HG03432 (cell line): ENCODE measurements at regions not wholly inside any gene's neighbourhood (a gene's known extent, or its start where the extent isn't known, plus 50 kb on each side); places are given as distances from the start of the nearest gene placed in this dataset.
"Not testable (repeated sequence)": the region's sequence is repeated elsewhere in the genome, so short reads cannot be mapped to it uniquely, and the experiment has no call there.

Experiments
- ATAC-seq: cut with Tn5 transposase; IDR thresholded peaks from one replicate; pipeline ENCODE4 v1.9.1; 2021; ENCODE audit warnings: mild to moderate bottlenecking, moderate library complexity; ENCODE audit not compliant: unreplicated experiment

- ATAC-seq, result no peak
Observed at GRCh38 chr6:84358581-84358980, 131.1 kb upstream of the CEP162 start.

GRCh38 chr6:84357631-84358030 lies 130.2 kb upstream of the CEP162 start:
- no peak for ATAC-seq

DNA sequence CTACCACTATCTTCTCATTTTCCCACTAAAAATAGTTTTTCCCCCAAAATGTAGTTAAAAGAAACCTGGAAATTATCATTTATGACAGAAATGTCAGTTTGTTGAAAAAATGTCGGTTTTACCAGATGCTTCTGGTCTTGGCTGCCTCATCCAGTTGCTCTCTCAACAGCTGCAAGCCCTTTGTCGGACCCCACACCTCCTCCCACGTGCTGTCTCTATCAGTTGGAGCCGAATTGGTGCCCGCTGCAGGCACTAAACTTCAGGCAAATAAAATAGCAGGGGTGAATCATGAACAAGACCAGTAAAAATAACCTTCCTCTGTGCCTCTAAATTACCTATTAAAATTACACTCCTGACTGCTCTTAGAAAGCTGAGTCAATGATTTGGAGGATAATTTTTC lies 129.5 kb upstream of the CEP162 start:
- ATAC-seq, result no peak

DNA sequence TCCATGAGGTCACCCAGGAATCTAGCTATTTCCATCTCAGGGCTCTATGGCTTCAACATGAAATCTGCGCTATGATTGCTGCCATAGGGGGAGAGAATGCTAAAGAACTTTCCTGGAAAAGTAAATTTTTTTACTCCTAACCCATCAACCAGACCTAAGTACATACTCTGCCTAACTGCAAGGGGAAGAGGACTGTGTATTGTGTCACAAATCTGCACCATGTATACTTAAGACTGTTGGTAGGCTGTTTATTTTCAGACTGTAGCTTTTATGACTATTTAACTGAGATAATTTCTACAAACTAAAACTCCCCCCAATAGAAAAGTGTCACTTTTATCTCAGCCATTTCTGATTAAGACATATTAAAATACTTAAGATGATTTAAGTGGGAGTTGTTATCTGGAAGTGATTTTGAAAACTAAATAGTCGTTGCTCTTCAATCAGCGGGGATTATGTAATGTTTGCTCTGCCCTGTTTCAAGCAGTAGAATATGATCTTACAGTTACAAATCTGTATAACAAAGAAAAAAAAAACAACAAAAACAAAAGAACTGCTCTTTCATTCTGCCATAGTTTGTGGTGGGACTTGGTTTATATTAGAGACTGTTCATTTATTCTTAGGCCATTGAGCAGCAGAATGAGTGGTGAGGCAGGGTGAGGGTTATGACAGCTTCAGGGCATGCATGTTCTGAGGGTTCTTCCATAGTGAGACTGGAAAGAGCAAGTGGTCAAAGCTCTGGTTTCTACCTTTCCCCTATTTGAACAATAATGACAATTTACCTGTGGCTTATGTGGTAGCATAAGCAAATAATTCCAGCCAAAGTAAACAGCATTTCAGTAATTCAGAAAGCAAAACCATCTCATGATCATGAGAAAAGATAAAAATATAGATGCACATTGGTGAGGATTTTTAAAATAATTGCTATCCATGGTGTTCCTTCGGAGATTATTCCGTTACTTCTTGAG lies 126.3 kb upstream of the CEP162 start:
- no peak for ATAC-seq

DNA sequence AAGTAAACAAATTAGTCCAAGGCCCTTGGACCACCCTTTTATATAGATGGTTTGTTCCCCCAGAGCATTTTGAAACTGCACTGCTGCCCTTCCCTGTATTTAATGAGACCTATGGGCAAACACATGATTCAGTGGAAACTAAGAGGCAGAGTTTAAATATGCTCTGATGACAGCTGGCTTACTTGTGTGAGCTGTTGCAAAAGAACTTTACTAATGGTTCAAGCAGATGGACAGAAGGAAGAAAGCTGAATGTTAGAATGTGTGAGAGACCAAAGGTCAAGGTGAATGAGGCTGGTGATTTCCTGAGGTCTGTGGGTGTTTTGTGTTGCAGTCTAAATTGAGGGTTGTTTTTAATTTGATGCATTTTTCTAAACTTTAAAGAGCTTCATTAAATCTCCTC lies 123.0 kb upstream of the CEP162 start:
- ATAC-seq, result no peak

GRCh38 chr6:84349542-84349941 lies 122.1 kb upstream of the CEP162 start:
- ATAC-seq, result no peak

DNA sequence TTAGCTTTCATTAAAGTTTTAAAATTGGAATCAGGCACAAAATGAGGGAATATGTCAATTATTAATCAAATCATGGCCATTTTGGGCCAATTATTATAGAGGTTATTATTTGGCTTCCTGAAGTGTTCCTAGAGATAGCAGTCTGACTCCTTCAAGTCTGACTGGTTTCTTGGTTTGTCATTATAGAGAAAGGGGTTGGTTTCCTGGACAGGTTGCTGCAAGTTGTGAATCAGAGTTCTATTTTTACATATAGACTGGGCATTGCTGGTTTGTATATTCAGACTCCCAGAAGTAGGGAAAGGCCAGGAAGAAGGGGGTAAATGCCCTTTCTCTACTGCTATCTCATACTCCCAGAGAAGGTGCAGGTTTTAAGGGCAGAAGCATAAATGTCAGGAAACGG lies 121.4 kb upstream of the CEP162 start:
- no peak for ATAC-seq

- ATAC-seq, result no peak
Observed at GRCh38 chr6:84346372-84346771, 118.9 kb upstream of the CEP162 start.

DNA sequence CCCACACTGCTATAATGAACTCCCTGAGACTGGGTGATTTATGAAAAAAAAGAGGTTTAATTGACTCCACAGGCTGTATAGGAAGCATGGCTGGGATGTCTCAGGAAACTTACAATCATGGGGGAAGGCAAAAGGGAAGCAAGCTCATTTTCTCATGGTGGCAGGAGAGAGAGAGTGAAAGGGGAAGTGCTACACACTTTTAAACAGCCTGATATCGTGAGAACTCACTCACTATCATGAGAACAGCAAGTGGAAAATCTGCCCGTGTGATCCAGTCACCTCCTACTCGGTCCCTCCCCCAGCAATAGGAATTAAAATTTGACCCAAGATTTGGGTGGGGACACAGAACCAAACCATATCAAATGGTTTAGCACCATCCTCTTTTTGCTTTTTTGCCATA lies 116.6 kb upstream of the CEP162 start:
- ATAC-seq, result no peak

GRCh38 chr6:84340422-84340821 lies 113.0 kb upstream of the CEP162 start:
- no peak for ATAC-seq

DNA sequence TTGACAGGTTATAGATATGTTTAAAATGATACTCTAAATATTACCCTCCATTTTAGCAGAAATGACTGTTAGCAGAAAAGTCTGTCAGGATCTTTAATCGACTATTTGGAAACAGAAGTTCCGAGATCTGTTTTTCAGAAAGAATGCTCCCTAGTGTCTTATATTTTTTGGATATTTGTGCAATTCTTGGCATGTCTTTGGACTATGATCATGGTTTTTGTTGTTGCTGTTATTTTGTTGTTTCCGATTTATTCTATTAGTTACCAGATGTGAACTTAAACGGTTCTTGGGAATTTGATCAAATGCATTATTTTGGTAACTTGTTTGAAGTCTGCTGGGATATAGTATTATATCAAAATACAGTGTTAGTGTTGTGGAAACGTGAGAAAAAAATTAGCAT lies 106.4 kb upstream of the CEP162 start:
- no peak for ATAC-seq

GRCh38 chr6:84332139-84333034 lies 104.9 kb upstream of the CEP162 start:
- peak; percentile 99 for ATAC-seq

- ATAC-seq, result no peak
Observed at GRCh38 chr6:84330325-84330724, 102.9 kb upstream of the CEP162 start.

- no peak for ATAC-seq
Observed at GRCh38 chr6:84329516-84329915, 102.1 kb upstream of the CEP162 start.

DNA sequence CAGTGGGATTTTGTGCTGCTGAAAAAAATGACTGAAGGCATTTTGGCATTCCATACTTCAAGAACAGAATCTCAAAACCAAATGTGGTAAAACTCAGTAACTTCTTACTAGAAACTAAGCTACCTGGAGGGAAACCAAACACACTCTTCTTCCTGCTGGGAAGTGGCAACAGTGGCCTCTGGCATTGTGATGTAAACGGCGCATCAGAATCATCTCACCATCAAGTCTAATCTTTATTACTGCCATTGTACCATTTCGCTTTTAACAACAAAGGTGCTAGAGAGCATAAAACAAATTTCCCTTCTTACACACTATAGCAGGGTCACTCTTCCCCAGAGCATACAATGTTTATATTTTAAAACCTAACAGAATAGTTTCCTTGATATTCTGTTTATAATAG lies 101.6 kb upstream of the CEP162 start:
- no peak for ATAC-seq

- ATAC-seq, result no peak
Observed at GRCh38 chr6:84317463-84317862, 90.0 kb upstream of the CEP162 start.

DNA sequence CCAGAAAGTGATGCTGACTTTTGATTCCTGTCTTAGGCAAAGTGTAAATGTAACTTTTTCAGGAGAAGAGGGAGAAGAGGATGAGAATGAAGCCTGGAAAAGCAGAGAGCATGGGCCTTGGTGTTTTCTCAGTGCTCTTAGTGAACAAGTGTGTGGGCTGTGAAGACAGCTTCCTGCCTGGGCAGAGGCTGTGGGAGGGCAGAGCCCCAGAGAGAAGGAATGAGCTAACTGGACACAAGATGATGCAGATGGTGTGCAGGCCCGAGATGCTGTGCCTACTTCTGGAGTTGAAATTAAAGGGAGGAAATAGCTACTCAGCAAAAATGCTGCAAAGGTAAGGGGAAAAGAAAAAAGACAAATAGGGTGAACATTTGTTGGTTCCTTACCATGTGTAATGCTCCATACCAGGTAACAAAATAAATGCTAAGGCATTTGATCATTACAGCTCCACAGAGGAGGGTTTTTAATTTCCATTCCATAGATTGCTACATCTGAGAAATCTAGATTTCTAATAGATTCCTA lies 87.0 kb upstream of the CEP162 start:
- ATAC-seq, result no peak

GRCh38 chr6:84309336-84309735 lies 81.9 kb upstream of the CEP162 start:
- no peak for ATAC-seq

- ATAC-seq, result no peak
Observed at GRCh38 chr6:84304881-84305280, 77.4 kb upstream of the CEP162 start.

DNA sequence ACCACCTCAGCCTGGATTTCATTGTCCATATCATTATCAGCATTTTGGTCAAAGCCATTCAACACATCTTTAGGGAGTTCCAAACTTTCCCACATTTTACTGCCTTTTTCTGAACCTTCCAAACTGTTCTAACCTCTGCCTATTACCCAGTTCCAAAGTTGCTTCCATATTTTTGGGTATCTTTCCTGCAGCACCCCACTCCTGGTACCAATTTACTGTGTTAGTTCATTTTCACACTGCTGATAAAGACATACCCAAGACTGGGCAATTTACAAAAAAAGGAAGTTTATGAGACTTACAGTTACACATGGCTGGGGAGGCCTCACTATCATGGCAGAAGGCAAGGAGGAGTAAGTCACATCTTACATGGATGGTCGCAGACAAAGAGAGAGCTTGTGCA lies 63.6 kb upstream of the CEP162 start:
- ATAC-seq, result not testable (repeated sequence)

GRCh38 chr6:84284428-84285049 lies 57.1 kb upstream of the CEP162 start:
- peak; percentile 63 for ATAC-seq
